Neural progenitor cell (in vitro differentiated cells): ENCODE measurements at regions not wholly inside any gene's neighbourhood (a gene's known extent, or its start where the extent isn't known, plus 50 kb on each side); places are given as distances from the start of the nearest gene placed in this dataset.

Experiments
- CTCF ChIP-seq: fragments of 200-600 bp; sonication (generic); IDR thresholded peaks from 2 replicates; pipeline ENCODE4 v1.5.1; 2017; ENCODE audit warnings: antibody characterized with exemption, mild to moderate bottlenecking
- EZH2 ChIP-seq: fragments of 200-600 bp; sonication (generic); IDR thresholded peaks from 2 replicates; pipeline ENCODE4 v1.6.1; 2017; ENCODE audit warnings: antibody characterized with exemption, mild to moderate bottlenecking, moderate library complexity
- EZH2phosphoT487 ChIP-seq: fragments of 200-600 bp; sonication (generic); IDR thresholded peaks from 2 replicates; pipeline ENCODE4 v1.6.1; 2017; ENCODE audit warnings: antibody characterized with exemption

- TF ChIP-seq CTCF (no peak), EZH2 (no peak), EZH2phosphoT487 (no peak)
Measured at GRCh38 chrX:69110116-69110530, 55.1 kb downstream of the PJA1 start.
